ENCODE measurements at regions not wholly inside any gene's neighbourhood (a gene's known extent, or its start where the extent isn't known, plus 50 kb on each side); places are given as distances from the start of the nearest gene placed in this dataset.

- TF ChIP-seq CTCF (IDR thresholded peaks at IDR 0.05) (no peak), POLR2AphosphoS5 (IDR thresholded peaks at IDR 0.05; ENCODE audit: insufficient read depth in 1 of 2, low read depth in 1 of 2) (no peak)
Measured at GRCh38 chr12:68501226-68501625, 109.5 kb upstream of the RAP1B start.
